ENCODE measurements at regions not wholly inside any gene's neighbourhood (a gene's known extent, or its start where the extent isn't known, plus 50 kb on each side); places are given as distances from the start of the nearest gene placed in this dataset.

DNA sequence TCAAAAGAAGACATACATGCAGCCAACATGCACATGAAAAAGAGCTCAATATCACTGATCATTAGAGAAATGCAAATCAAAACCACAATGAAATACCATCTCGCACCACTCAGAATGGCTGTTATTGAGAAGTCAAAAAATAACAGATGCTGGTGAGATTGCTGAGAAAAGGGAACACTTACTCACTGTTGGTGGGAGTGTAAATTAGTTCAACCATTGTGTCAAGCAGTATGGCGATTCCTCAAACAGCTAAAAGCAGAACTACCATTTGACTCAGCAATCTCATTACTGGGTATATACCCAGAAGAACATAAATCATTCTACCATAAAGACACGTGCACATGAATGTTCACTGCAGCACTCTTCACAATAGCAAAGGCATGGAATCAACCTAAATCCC lies 95.5 kb upstream of the XIRP2 start:
- TF ChIP-seq, protein P1, sequence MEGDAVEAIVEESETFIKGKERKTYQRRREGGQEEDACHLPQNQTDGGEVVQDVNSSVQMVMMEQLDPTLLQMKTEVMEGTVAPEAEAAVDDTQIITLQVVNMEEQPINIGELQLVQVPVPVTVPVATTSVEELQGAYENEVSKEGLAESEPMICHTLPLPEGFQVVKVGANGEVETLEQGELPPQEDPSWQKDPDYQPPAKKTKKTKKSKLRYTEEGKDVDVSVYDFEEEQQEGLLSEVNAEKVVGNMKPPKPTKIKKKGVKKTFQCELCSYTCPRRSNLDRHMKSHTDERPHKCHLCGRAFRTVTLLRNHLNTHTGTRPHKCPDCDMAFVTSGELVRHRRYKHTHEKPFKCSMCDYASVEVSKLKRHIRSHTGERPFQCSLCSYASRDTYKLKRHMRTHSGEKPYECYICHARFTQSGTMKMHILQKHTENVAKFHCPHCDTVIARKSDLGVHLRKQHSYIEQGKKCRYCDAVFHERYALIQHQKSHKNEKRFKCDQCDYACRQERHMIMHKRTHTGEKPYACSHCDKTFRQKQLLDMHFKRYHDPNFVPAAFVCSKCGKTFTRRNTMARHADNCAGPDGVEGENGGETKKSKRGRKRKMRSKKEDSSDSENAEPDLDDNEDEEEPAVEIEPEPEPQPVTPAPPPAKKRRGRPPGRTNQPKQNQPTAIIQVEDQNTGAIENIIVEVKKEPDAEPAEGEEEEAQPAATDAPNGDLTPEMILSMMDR (IDR thresholded peaks at IDR 0.05; ENCODE audit: extremely low read depth in 1 of 2, insufficient read depth in 1 of 2, low read depth in 1 of 2, low read length in 2 of 2): no peak
- no peak for TF ChIP-seq POLR2AphosphoS5 (IDR thresholded peaks at IDR 0.05; ENCODE audit: insufficient read depth, low read depth, low read length)
- no peak for TF ChIP-seq POLR2A (IDR thresholded peaks at IDR 0.05; ENCODE audit: low read depth, low read length)
- TF ChIP-seq EZH2 (IDR thresholded peaks at IDR 0.05; ENCODE audit: borderline replicate concordance, low read depth, low read length, severe bottlenecking): no peak
- no peak for TF ChIP-seq JUN (IDR thresholded peaks at IDR 0.05; ENCODE audit: borderline replicate concordance, insufficient read depth, insufficient read length, low read depth)
- TF ChIP-seq GATA2 (IDR thresholded peaks at IDR 0.05; ENCODE audit: insufficient read depth, insufficient read length, low read depth, low read length): no peak
- TF ChIP-seq FOS (IDR thresholded peaks at IDR 0.05; ENCODE audit: borderline replicate concordance, insufficient read depth, low read length): no peak
- TF ChIP-seq, protein P2, sequence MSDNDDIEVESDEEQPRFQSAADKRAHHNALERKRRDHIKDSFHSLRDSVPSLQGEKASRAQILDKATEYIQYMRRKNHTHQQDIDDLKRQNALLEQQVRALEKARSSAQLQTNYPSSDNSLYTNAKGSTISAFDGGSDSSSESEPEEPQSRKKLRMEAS (IDR thresholded peaks at IDR 0.05; ENCODE audit: insufficient read depth, insufficient read length): no peak
- no peak for TF ChIP-seq MYC (IDR thresholded peaks at IDR 0.05; ENCODE audit: low read depth, low read length)
